ENCODE measurements at regions not wholly inside any gene's neighbourhood (a gene's known extent, or its start where the extent isn't known, plus 50 kb on each side); places are given as distances from the start of the nearest gene placed in this dataset.
A peak's percentile ranks its signal among the peaks of the same experiment; 100 is the strongest.

- no peak for TF ChIP-seq RREB1 (CRISPR knock-in tag; IDR thresholded peaks at IDR 0.05)
- TF ChIP-seq, protein P1, sequence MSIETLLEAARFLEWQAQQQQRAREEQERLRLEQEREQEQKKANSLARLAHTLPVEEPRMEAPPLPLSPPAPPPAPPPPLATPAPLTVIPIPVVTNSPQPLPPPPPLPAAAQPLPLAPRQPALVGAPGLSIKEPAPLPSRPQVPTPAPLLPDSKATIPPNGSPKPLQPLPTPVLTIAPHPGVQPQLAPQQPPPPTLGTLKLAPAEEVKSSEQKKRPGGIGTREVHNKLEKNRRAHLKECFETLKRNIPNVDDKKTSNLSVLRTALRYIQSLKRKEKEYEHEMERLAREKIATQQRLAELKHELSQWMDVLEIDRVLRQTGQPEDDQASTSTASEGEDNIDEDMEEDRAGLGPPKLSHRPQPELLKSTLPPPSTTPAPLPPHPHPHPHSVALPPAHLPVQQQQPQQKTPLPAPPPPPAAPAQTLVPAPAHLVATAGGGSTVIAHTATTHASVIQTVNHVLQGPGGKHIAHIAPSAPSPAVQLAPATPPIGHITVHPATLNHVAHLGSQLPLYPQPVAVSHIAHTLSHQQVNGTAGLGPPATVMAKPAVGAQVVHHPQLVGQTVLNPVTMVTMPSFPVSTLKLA (conservative IDR thresholded peaks at IDR 0.05): no peak
- TF ChIP-seq RAD21 (CRISPR knock-in tag; conservative IDR thresholded peaks at IDR 0.05 in 1 of 2, IDR thresholded peaks at IDR 0.05 in 1 of 2): peak; percentile 79 to 85
- no peak for TF ChIP-seq TAF1 (IDR thresholded peaks at IDR 0.05; ENCODE audit: control insufficient read depth, extremely low read depth, insufficient read depth, low read length, severe bottlenecking)
- no peak for TF ChIP-seq TCF3 (CRISPR knock-in tag; IDR thresholded peaks at IDR 0.05)
- TF ChIP-seq ZNF561 (CRISPR knock-in tag; conservative IDR thresholded peaks at IDR 0.05): no peak
- TF ChIP-seq, protein P2, sequence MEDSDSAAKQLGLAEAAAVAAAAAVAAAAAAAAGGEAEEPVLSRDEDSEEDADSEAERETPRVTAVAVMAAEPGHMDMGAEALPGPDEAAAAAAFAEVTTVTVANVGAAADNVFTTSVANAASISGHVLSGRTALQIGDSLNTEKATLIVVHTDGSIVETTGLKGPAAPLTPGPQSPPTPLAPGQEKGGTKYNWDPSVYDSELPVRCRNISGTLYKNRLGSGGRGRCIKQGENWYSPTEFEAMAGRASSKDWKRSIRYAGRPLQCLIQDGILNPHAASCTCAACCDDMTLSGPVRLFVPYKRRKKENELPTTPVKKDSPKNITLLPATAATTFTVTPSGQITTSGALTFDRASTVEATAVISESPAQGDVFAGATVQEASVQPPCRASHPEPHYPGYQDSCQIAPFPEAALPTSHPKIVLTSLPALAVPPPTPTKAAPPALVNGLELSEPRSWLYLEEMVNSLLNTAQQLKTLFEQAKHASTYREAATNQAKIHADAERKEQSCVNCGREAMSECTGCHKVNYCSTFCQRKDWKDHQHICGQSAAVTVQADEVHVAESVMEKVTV (CRISPR knock-in tag; IDR thresholded peaks at IDR 0.05): peak; percentile 72
- TF ChIP-seq, protein P3, sequence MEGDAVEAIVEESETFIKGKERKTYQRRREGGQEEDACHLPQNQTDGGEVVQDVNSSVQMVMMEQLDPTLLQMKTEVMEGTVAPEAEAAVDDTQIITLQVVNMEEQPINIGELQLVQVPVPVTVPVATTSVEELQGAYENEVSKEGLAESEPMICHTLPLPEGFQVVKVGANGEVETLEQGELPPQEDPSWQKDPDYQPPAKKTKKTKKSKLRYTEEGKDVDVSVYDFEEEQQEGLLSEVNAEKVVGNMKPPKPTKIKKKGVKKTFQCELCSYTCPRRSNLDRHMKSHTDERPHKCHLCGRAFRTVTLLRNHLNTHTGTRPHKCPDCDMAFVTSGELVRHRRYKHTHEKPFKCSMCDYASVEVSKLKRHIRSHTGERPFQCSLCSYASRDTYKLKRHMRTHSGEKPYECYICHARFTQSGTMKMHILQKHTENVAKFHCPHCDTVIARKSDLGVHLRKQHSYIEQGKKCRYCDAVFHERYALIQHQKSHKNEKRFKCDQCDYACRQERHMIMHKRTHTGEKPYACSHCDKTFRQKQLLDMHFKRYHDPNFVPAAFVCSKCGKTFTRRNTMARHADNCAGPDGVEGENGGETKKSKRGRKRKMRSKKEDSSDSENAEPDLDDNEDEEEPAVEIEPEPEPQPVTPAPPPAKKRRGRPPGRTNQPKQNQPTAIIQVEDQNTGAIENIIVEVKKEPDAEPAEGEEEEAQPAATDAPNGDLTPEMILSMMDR (IDR thresholded peaks at IDR 0.05 in 2 of 3, conservative IDR thresholded peaks at IDR 0.05 in 1 of 3; ENCODE audit: insufficient read depth in 2 of 3, low read depth in 1 of 3, low read length in 3 of 3): peak; percentile 71 to 92 (median 81)
- TF ChIP-seq SMC3 (conservative IDR thresholded peaks at IDR 0.05; ENCODE audit: insufficient read depth, low read depth, low read length): peak; percentile 71; the same call in 1 of the 2 replicates
- TF ChIP-seq, protein P4, sequence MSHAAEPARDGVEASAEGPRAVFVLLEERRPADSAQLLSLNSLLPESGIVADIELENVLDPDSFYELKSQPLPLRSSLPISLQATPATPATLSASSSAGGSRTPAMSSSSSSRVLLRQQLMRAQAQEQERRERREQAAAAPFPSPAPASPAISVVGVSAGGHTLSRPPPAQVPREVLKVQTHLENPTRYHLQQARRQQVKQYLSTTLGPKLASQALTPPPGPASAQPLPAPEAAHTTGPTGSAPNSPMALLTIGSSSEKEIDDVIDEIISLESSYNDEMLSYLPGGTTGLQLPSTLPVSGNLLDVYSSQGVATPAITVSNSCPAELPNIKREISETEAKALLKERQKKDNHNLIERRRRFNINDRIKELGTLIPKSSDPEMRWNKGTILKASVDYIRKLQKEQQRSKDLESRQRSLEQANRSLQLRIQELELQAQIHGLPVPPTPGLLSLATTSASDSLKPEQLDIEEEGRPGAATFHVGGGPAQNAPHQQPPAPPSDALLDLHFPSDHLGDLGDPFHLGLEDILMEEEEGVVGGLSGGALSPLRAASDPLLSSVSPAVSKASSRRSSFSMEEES (CRISPR knock-in tag; IDR thresholded peaks at IDR 0.05): no peak
Measured at GRCh38 chr5:68962757-68963484, 130.9 kb upstream of the SLC30A5 start (continued).

Measured in K562 (cell line).